ENCODE measurements at regions not wholly inside any gene's neighbourhood (a gene's known extent, or its start where the extent isn't known, plus 50 kb on each side); places are given as distances from the start of the nearest gene placed in this dataset.

DNA sequence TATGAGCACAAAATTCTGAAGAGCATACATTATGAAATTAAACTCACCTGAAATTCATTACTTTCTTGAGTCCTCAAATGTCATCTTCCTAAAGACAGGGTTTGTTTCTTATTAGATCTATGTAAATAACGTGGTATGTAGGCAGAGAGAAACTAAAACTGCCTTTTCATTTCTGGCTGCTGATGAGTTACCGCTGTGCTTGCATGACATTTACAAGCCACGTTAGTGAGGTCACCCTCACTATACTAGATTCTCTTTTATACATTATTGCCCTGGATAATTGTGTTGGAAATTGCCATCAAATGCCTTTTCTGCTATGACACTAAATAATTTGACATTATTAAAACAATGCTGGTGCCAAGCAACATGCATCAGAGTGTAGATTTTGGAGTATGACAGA is 748.3 kb upstream of the ANO3 start:
- H3K79me2 ChIP-seq (ENCODE audit: insufficient read depth, low read depth, low read length) = no peaks in the 10 kb centered on the region
- no peaks in the 10 kb centered on the region for H3K36me3 ChIP-seq (ENCODE audit: insufficient read depth, low read length)
- no peak for DNase-seq (ENCODE audit: low spot score)
- no peaks in the 10 kb centered on the region for H3K9me3 ChIP-seq (ENCODE audit: low read length)
- no TSS peak for BruUV-seq (replicated peaks)
- ChIA-PET POLR2A (no interaction called here), CTCF (ENCODE audit: unreplicated experiment) (no interaction called here)
- H3K4me2 ChIP-seq (ENCODE audit: low read length) = no peak overlapping the region
- H3K27ac ChIP-seq (ENCODE audit: low read depth, low read length, poor library complexity, severe bottlenecking) = no peak overlapping the region
- TF ChIP-seq, protein P1, sequence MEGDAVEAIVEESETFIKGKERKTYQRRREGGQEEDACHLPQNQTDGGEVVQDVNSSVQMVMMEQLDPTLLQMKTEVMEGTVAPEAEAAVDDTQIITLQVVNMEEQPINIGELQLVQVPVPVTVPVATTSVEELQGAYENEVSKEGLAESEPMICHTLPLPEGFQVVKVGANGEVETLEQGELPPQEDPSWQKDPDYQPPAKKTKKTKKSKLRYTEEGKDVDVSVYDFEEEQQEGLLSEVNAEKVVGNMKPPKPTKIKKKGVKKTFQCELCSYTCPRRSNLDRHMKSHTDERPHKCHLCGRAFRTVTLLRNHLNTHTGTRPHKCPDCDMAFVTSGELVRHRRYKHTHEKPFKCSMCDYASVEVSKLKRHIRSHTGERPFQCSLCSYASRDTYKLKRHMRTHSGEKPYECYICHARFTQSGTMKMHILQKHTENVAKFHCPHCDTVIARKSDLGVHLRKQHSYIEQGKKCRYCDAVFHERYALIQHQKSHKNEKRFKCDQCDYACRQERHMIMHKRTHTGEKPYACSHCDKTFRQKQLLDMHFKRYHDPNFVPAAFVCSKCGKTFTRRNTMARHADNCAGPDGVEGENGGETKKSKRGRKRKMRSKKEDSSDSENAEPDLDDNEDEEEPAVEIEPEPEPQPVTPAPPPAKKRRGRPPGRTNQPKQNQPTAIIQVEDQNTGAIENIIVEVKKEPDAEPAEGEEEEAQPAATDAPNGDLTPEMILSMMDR (conservative IDR thresholded peaks at IDR 0.05; ENCODE audit: low read length) = no peak
- TF ChIP-seq EZH2phosphoT487 (IDR thresholded peaks at IDR 0.05; ENCODE audit: borderline replicate concordance, low read depth, low read length) = no peak
- H3K4me3 ChIP-seq (ENCODE audit: low read depth, low read length, poor library complexity, severe bottlenecking) = no peak overlapping the region
- no peaks in the 10 kb centered on the region for H4K20me1 ChIP-seq (ENCODE audit: insufficient read depth, low read length)
- H3K4me1 ChIP-seq (ENCODE audit: insufficient read depth, low read length, poor library complexity, severe bottlenecking) = no peaks in the 10 kb centered on the region
- intact Hi-C loops (cut with micrococcal nuclease; ENCODE audit: unreplicated experiment) = no loop called here
- no peaks in the 10 kb centered on the region for H3K9me2 ChIP-seq (ENCODE audit: insufficient read depth, low read length)
- no peak overlapping the region for H2AFZ ChIP-seq (ENCODE audit: low read length)

DNA sequence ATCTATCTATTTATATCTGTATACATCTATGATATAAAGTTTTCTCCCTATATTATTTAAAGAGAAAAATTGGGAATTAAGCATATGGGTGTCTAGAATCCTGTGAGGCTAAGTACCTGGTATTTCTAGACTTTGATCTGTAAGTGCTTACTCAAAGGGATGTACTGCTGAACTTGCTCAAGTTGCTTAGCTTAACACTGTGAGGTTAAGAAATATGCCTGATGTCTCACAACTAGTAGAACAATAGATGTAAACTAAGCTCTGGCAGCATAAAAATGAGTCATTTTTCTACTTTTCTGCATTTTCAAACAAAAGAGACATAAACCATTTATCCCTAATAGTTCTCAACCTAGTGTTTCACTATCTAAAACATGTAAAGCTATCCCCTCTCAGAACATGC is 744.4 kb upstream of the ANO3 start:
- Histone ChIP-seq H4K20me1 (ENCODE audit: insufficient read depth, low read length) (no peaks in the 10 kb centered on the region), H3K79me2 (ENCODE audit: insufficient read depth, low read depth, low read length) (no peaks in the 10 kb centered on the region), H3K27ac (ENCODE audit: low read depth, low read length, poor library complexity, severe bottlenecking) (no peak overlapping the region), H3K4me3 (ENCODE audit: low read depth, low read length, poor library complexity, severe bottlenecking) (no peak overlapping the region), H3K4me2 (ENCODE audit: low read length) (no peak overlapping the region), H2AFZ (ENCODE audit: low read length) (no peak overlapping the region), H3K9me3 (ENCODE audit: low read length) (no peaks in the 10 kb centered on the region), H3K4me1 (ENCODE audit: insufficient read depth, low read length, poor library complexity, severe bottlenecking) (no peaks in the 10 kb centered on the region), H3K9me2 (ENCODE audit: insufficient read depth, low read length) (no peaks in the 10 kb centered on the region), H3K36me3 (ENCODE audit: insufficient read depth, low read length) (no peaks in the 10 kb centered on the region)
- no peak for DNase-seq (ENCODE audit: low spot score)
- TF ChIP-seq EZH2phosphoT487 (IDR thresholded peaks at IDR 0.05; ENCODE audit: borderline replicate concordance, low read depth, low read length) = no peak
- TF ChIP-seq, protein P1 (conservative IDR thresholded peaks at IDR 0.05; ENCODE audit: low read length) = no peak
- no TSS peak for BruUV-seq (replicated peaks)
- ChIA-PET POLR2A (interaction anchor here (0.5 kb wide), 1 partner anchor 771 kb away, joined by 3 read pairs; no protein-coding TSS in a partner anchor), CTCF (ENCODE audit: unreplicated experiment) (no interaction called here)
- intact Hi-C loops (cut with micrococcal nuclease; ENCODE audit: unreplicated experiment) = no loop called here

DNA sequence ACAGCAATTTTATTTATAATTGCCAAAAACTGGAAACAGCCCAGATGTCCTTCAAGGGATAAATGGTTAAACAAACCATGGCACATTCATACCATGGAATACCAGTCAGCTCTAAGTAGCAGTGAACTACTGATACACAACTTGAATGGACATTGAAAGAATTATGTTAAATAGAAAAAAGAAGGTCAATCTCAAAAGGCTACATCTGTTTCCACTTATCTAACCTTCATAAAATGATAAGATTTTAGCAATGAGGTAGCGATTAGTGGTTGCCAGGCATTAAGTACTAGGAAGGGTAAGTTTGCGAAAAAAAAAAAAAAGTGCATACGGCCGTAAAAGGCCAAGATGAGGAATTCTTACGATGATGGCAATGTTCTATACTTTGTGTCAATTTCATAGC is 738.7 kb upstream of the ANO3 start:
- Histone ChIP-seq H3K4me1 (ENCODE audit: insufficient read depth, low read length, poor library complexity, severe bottlenecking) (no peaks in the 10 kb centered on the region), H3K4me2 (ENCODE audit: low read length) (no peak overlapping the region), H3K36me3 (ENCODE audit: insufficient read depth, low read length) (no peaks in the 10 kb centered on the region), H2AFZ (ENCODE audit: low read length) (no peak overlapping the region), H3K79me2 (ENCODE audit: insufficient read depth, low read depth, low read length) (no peaks in the 10 kb centered on the region), H3K4me3 (ENCODE audit: low read depth, low read length, poor library complexity, severe bottlenecking) (no peak overlapping the region), H3K9me2 (ENCODE audit: insufficient read depth, low read length) (no peaks in the 10 kb centered on the region), H3K27ac (ENCODE audit: low read depth, low read length, poor library complexity, severe bottlenecking) (no peak overlapping the region), H3K9me3 (ENCODE audit: low read length) (no peaks in the 10 kb centered on the region), H4K20me1 (ENCODE audit: insufficient read depth, low read length) (no peaks in the 10 kb centered on the region)
- BruUV-seq (replicated peaks) = no TSS peak
- ChIA-PET POLR2A (no interaction called here), CTCF (ENCODE audit: unreplicated experiment) (no interaction called here)
- TF ChIP-seq, protein P1 (conservative IDR thresholded peaks at IDR 0.05; ENCODE audit: low read length) = no peak
- no peak for TF ChIP-seq EZH2phosphoT487 (IDR thresholded peaks at IDR 0.05; ENCODE audit: borderline replicate concordance, low read depth, low read length)
- intact Hi-C loops (cut with micrococcal nuclease; ENCODE audit: unreplicated experiment) = no loop called here
- DNase-seq (ENCODE audit: low spot score) = no peak
